ENCODE measurements at regions not wholly inside any gene's neighbourhood (a gene's known extent, or its start where the extent isn't known, plus 50 kb on each side); places are given as distances from the start of the nearest gene placed in this dataset.
A peak's percentile ranks its signal among the peaks of the same experiment; 100 is the strongest.

GRCh38 chr3:117005911-117006522 lies 296.4 kb downstream of the TUSC7 start:
- no peak for TF ChIP-seq CTCF (IDR thresholded peaks at IDR 0.05)
- DNase-seq (ENCODE audit: low spot score), result no peak
- Histone ChIP-seq H3K27ac (no peak overlapping the region), H3K4me3 (no peak overlapping the region)

- DNase-seq (ENCODE audit: low spot score), result no peak
- TF ChIP-seq CTCF (IDR thresholded peaks at IDR 0.05), result no peak
- H3K4me3 ChIP-seq, result no peak overlapping the region
- H3K27ac ChIP-seq, result no peak overlapping the region
These were observed 300.7 kb downstream of the TUSC7 start for GRCh38 chr3:117010318-117010717.

DNA sequence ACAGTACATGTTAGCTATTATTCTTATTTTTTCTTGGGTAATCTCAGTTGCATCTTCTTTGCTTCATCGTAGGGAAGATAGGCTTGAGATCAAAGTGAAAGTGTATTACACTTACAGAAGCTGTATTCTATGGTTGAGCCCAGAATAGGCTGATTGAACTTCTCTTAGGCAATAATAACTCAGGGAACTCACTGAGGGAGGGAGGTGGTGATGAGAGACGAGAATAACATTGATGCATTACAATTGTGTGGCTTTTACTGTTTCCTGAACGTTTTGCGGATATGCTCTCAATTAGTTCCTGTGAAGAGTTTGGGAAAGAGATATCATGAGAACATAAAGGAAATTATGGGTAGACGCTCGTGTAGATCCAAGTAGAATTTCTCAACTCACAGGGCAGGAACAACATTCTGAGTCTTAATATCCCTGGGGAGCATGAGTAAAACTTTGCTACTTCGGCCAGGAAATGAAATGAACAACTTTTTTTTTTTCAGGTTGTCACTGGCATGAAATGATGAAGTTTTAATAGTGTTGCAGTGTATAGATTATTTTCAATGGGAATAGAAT lies 302.2 kb downstream of the TUSC7 start:
- no peak for DNase-seq (ENCODE audit: low spot score)
- TF ChIP-seq CTCF (IDR thresholded peaks at IDR 0.05), result no peak
- Histone ChIP-seq H3K4me3 (peak overlapping the region; percentile 48), H3K27ac (peak overlapping the region; percentile 11 to 38)

DNA sequence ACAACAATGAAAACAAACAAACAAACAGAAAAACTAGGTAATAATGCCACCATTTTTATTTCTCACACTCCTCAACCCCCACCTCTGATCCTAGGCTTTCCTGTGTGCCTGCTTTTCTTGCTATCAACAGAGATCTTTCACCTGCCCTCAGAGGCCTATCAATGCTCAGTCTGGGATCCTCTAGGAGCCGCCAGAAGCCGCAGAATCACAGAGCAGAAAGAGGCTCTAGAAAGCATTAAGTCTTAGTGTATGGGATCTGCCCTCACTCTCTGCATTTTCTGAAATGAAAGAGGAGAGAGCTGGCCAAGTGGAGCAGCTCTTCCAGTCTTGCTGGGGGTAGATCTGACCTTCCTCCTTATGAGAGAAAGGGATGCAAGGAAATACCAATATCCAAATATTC lies 306.8 kb downstream of the TUSC7 start:
- no peak overlapping the region for H3K27ac ChIP-seq
- H3K4me3 ChIP-seq, result no peak overlapping the region
- TF ChIP-seq CTCF (IDR thresholded peaks at IDR 0.05), result no peak
- DNase-seq (ENCODE audit: low spot score), result no peak

GRCh38 chr3:117017135-117017894 lies 307.7 kb downstream of the TUSC7 start:
- TF ChIP-seq CTCF (IDR thresholded peaks at IDR 0.05), result no peak
- DNase-seq (ENCODE audit: low spot score), result no peak
- no peak overlapping the region for H3K27ac ChIP-seq
- H3K4me3 ChIP-seq, result no peak overlapping the region

DNA sequence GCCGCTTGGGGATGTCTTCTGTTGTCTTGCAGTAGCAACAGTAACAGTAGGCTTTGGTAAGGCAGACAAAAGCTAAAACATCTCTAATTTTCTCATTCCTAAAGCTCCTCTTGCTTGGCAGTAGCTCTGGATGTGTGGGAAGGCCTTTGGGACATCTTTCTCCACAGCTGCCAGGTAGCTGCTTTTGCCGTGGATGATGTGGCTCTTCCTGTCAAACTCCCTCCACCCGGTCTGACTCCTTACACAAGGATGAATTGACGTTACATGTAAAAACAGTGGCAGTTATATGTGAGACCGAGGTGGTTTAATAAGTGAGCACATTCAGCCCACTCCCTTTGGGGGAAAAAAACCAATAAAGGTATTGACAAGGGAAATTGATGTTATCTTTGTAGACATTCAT lies 309.1 kb downstream of the TUSC7 start:
- DNase-seq (ENCODE audit: low spot score), result no peak
- H3K4me3 ChIP-seq, result peak overlapping the region; percentile 47
- TF ChIP-seq CTCF (IDR thresholded peaks at IDR 0.05), result no peak
- no peak overlapping the region for H3K27ac ChIP-seq

Measured in coronary artery (tissue), 2 donors.